ENCODE measurements at regions not wholly inside any gene's neighbourhood (a gene's known extent, or its start where the extent isn't known, plus 50 kb on each side); places are given as distances from the start of the nearest gene placed in this dataset.

- DNase-seq (ENCODE audit: low read depth, low spot score): no peak
Measured at GRCh38 chr6:54633601-54634000, 213.0 kb upstream of the FAM83B start.

- no peak for DNase-seq (ENCODE audit: low read depth, low spot score)
Measured at GRCh38 chr6:54640911-54641310, 205.7 kb upstream of the FAM83B start.

- DNase-seq (ENCODE audit: low read depth, low spot score): no peak
Measured at GRCh38 chr6:54646069-54646950, 200.3 kb upstream of the FAM83B start.

- DNase-seq (ENCODE audit: low read depth, low spot score): no peak
Measured at GRCh38 chr6:54646951-54647664, 199.5 kb upstream of the FAM83B start.

GRCh38 chr6:54654381-54654780 lies 192.2 kb upstream of the FAM83B start:
- DNase-seq (ENCODE audit: low read depth, low spot score): no peak

- no peak for DNase-seq (ENCODE audit: low read depth, low spot score)
Measured at GRCh38 chr6:54655162-54655561, 191.4 kb upstream of the FAM83B start.

- no peak for DNase-seq (ENCODE audit: low read depth, low spot score)
Measured at GRCh38 chr6:54665278-54665677, 181.3 kb upstream of the FAM83B start.

- DNase-seq (ENCODE audit: low read depth, low spot score): no peak
Measured at GRCh38 chr6:54680531-54680930, 166.0 kb upstream of the FAM83B start.

- no peak for DNase-seq (ENCODE audit: low read depth, low spot score)
Measured at GRCh38 chr6:54681267-54681666, 165.3 kb upstream of the FAM83B start.

- DNase-seq (ENCODE audit: low read depth, low spot score): no peak
Measured at GRCh38 chr6:54681987-54682386, 164.6 kb upstream of the FAM83B start.

GRCh38 chr6:54689620-54690019 lies 157.0 kb upstream of the FAM83B start:
- DNase-seq (ENCODE audit: low read depth, low spot score): no peak

GRCh38 chr6:54690596-54690995 lies 156.0 kb upstream of the FAM83B start:
- DNase-seq (ENCODE audit: low read depth, low spot score): no peak

- no peak for DNase-seq (ENCODE audit: low read depth, low spot score)
Measured at GRCh38 chr6:54694928-54695532, 151.5 kb upstream of the FAM83B start.

GRCh38 chr6:54695815-54696214 lies 150.8 kb upstream of the FAM83B start:
- no peak for DNase-seq (ENCODE audit: low read depth, low spot score)

- no peak for DNase-seq (ENCODE audit: low read depth, low spot score)
Measured at GRCh38 chr6:54697424-54697823, 149.1 kb upstream of the FAM83B start.

- DNase-seq (ENCODE audit: low read depth, low spot score): no peak
Measured at GRCh38 chr6:54698974-54699373, 147.6 kb upstream of the FAM83B start.

GRCh38 chr6:54700158-54700557 lies 146.4 kb upstream of the FAM83B start:
- no peak for DNase-seq (ENCODE audit: low read depth, low spot score)

- no peak for DNase-seq (ENCODE audit: low read depth, low spot score)
Measured at GRCh38 chr6:54702772-54703171, 143.8 kb upstream of the FAM83B start.

- DNase-seq (ENCODE audit: low read depth, low spot score): no peak
Measured at GRCh38 chr6:54706391-54706790, 140.2 kb upstream of the FAM83B start.

- DNase-seq (ENCODE audit: low read depth, low spot score): no peak
Measured at GRCh38 chr6:54706844-54707605, 139.5 kb upstream of the FAM83B start.

- no peak for DNase-seq (ENCODE audit: low read depth, low spot score)
Measured at GRCh38 chr6:54710456-54710855, 136.1 kb upstream of the FAM83B start.

GRCh38 chr6:54716010-54716409 lies 130.6 kb upstream of the FAM83B start:
- DNase-seq (ENCODE audit: low read depth, low spot score): no peak
